Central memory CD4-positive, alpha-beta T cell (primary cell): ENCODE measurements at regions not wholly inside any gene's neighbourhood (a gene's known extent, or its start where the extent isn't known, plus 50 kb on each side); places are given as distances from the start of the nearest gene placed in this dataset.
"Not testable (repeated sequence)": the region's sequence is repeated elsewhere in the genome, so short reads cannot be mapped to it uniquely, and the experiment has no call there.

Experiments
- DNase-seq: peaks from one replicate; pipeline ENCODE4 v3.0.0; 2022

DNA sequence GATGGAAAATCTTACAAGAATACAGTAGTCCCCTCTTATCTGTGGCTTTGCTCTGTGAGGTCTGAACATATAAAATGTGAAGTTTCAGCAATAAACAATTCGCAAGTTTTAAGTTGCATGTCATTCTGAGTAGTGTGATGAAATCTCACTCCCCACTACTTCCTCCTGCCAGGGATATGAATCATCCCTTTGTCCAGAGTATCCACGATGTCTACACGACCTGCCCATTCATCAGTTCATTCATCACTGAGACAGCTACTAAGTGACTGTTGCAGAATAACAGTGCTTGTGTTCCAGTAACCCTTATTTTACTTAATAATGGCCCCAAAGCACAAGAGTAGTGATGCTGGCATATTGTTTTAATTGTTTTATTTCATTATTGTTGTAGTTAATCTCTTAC lies 489.2 kb upstream of the UBE2E2 start:
- DNase-seq = no peak

DNA sequence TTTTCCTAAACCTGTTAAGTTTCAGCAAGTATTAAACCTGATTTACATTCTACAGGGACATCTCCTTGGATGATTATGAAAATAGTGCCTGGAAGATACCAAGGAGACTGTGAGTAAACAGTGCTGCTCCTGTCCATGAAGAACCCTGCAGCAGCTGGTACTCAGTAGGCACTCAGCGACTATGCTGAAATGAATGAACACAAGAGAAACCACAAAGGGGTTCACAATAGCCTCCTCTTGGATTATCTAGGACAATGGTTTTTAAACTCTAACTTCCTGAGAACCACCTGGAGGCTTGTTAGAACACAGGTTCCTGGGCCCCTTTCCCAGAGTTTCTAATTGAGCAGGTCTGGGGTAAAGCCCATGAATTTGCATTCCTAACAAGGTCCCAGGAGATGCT lies 488.4 kb upstream of the UBE2E2 start:
- DNase-seq = no peak

DNA sequence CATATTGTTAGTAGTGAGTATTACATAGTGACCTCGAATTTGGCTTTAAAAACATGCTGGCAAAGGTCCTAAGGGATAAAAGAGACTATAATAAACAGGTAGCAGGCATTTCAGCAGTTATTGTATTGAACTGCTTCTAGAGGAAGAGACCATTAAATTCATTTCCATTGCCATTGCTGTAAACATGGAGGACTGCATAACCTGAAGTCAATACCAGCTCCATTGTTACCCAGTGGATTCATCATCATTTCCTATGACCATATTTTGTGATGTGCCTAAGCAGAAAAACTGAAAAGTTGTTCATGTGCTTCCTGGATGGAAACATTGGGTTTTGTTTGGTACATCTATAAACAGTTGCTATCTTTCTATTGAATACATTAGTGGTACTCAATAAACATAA lies 482.5 kb upstream of the UBE2E2 start:
- DNase-seq = no peak

DNA sequence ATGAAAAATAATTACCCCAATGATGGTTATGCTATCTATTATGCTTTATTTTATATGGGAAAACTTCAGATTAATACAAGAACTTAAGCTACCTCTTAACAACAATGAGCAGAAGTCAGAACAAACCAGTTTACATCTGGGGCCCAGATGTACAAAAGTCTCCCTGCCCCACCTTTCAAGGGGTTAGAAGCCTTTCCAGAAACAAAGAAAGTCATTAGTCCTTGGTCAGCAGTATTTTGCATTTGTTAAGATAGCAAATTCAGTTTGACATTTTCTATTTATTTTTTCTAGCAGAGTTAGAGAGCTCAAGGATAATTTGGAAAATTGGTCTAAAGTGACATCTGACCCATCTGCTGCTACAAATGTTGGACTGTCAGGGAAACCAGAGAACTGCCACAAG lies 478.7 kb upstream of the UBE2E2 start:
- no peak for DNase-seq

DNA sequence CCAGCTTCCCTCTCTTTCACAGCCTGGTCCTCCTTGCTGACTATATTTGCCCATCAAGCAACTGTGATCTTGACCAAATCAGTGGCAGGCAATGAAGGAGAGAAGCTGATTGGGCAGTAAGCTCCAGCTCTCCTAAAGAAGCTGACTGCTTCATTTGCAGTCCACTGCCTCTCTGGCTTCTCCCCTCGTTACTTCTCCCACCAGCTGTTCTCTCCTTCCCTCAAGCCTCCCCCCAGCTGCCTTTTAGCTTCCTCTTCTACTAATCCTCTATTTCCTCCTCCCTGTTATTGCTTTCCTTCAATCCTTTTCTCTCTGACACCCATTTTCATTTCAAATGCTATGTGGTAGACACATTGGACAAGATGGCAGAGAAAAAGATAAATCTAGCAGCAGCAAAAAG lies 474.7 kb upstream of the UBE2E2 start:
- DNase-seq = no peak

DNA sequence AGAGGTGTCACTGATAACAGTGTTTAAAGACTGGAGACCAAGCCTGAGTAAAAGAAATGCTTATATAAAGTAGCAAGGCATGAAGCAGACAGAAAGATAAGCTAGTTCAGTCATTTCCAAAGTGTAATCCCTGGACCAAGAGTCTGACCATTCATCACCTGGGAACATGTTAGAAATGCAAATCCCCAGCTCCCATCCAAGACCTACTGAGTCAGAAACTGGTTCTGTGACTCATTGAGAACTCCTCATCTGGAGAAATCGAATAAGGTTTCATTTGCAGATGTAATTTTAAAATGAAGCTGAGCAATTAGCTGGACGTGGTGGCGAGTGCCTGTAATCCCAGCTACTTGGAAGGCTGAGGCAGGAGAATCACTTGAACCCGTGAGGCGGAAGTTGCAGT lies 473.9 kb upstream of the UBE2E2 start:
- no peak for DNase-seq

DNA sequence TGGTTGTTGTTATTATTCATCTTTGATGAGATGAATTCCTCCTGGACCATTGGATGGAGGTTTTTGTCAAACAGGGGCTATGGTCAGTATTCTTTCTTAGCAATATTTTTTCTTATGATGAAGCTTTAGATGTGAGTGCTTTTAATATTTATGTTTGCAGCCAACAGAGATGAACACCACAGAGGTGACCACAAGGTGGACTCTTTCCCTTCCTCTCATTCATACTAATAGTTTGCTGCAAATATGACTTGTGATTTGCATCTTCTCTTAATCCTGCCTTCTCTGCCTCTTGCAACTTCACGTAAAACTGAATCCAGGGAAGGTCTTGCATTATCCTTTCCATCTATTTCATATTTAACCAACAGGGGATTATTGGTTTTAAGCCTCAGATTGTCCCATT lies 473.1 kb upstream of the UBE2E2 start:
- DNase-seq = no peak

DNA sequence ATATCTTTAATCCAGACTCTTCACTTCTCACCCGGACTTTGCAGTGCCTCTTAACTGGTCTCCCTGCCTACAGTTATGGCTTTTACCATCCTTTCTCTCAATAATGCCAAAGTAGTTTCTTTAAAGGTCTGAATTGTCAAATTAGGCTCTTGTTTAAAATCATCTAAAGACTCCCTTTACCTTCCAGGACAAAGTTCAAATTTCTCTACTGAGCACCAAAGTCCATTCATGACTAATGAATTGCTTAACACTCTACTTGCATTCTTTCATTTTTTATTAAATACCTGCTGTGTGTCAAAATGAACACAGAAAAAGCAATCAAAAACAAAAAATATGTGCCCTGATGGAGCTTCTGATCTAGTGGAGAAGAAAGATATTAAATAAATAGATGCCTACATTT lies 472.4 kb upstream of the UBE2E2 start:
- no peak for DNase-seq

DNA sequence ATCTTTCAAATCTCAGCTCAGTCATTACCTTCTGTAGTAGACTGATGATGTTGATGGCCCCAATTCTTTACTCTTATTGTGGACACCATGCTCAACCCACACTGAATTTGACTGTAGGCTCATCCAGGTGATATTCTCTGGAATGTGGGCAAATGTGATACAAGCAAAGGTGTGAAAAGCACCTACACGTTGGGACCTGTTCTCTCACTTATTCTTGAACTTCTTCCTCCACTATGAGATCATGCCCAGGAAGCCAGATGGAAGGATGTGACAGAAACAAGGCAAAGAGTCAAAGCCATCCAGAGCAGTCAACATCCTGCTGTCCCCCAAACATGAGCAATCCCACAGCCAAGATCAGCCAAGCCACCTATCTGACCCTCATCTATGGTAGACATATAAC lies 471.2 kb upstream of the UBE2E2 start:
- DNase-seq = no peak

DNA sequence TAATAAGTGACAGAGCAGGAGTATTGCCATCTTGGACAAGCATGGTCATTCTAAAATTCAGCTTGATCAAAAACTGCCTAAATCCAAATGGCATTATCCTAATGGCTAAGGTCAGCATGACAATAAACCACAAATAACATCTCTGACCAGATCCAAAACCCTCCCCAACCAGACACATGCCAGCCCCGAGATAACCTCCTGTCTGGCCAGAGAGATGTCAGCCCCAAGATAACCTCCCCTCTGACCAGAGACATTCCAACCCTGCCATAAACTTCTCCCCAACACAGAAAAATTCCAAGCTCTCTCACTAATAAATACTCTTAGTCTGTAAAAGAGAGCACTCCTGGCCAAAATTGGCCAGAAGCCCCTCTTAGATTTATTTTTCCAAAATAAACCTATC lies 470.5 kb upstream of the UBE2E2 start:
- no peak for DNase-seq

DNA sequence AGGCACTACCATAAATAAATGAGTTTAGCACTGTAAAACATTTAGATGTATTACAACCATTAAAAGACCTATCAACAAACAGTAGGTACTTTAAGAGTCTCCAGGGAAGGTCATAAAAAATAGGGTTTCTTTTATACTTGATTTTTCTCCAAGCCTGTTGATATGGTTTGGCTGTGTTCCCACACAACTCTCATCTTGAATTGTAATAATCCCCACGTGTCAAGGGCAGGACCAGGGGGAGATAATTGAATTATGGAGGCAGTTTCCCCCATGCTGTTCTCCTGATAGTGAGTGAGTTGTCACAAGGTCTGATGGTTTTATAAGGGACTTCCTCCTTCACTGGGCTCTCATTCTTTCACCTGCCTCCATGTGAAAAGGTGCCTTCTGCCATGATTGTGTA lies 468.9 kb upstream of the UBE2E2 start:
- DNase-seq = no peak

DNA sequence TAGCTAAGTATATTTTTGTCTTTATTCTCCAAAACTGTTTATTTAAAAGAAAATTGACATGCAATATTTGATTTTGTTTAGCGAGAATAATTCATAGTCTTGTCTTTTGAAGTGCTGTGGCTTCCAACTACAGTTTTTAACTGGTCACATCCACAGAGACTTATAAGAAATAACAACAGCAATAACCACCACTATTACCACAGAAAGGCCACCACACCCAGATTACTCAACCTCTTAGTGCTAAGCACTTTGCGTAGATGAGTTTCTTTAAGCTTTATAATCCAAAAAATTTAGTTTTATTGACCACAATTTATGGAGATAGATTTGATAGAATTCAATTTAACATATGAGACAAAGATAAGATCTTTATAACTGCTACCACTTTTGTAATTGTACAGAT lies 468.4 kb upstream of the UBE2E2 start:
- DNase-seq = no peak

DNA sequence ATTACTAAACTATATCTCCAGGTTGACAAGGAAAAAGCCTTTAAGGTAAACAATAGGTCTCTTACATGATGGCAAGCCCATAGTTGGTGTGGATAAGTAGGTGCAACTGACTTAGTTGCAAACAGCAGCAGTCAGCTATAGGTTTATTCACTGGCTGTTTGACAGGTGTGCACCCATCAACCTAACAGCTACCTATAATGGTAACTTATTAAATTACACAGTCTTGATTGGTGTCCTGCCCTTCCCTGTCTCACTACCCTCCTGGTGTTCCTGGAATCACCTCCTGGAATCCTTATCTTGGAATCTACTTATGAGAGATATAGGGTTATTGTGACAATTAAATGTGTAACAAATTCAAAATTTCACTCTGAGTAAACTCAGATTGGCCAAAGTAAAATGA lies 467.8 kb upstream of the UBE2E2 start:
- DNase-seq = no peak

DNA sequence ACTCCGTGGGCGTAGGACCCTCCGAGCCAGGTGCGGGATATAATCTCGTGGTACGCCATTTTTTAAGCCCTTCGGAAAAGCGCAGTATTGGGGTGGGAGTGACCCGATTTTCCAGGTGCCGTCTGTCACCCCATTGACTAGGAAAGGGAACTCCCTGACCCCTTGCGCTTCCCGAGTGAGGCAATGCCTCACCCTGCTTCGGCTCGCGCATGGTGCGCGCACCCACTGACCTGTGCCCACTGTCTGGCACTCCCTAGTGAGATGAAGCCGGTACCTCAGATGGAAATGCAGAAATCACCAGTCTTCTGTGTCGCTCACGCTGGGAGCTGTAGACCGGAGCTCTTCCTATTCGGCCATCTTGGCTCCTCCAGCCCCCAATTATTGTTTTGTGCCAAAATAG lies 459.7 kb upstream of the UBE2E2 start:
- not testable (repeated sequence) for DNase-seq

DNA sequence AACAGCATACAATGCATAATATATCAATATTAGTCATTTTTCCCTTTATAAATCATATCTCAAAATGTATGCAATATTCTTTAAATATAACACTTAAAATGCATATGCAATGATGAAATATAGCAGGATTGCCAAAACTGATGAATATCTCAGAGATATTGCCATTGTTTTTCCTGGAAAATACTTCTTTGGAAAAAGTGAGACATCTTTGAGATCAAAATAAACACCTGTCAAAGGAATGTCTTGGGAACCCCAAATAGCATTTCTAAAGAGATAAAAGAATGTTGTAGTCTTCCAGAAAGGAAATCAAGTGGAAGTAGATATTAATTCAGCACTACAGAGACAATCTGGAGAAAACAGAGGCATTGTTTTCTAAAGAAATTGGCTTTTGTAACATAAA lies 457.8 kb upstream of the UBE2E2 start:
- no peak for DNase-seq

DNA sequence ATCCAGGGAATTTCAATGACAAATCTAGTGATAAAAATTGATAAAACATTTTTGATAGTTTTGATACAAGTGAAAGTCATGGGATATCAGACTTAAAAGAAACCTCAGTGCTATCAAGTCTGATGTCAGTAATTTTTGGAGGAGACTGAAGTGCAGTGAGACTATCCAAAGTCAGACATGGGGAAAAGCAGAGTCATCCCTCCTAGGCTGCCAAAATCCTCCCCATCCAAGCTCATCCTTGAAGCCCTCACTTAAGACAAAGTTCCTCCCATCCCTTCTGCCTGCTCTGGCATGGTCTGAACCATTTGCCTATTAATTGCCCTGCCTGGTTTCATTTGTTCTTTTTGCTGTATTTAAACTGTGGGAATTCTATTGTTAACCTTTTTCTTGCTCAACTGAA lies 456.9 kb upstream of the UBE2E2 start:
- DNase-seq = no peak

DNA sequence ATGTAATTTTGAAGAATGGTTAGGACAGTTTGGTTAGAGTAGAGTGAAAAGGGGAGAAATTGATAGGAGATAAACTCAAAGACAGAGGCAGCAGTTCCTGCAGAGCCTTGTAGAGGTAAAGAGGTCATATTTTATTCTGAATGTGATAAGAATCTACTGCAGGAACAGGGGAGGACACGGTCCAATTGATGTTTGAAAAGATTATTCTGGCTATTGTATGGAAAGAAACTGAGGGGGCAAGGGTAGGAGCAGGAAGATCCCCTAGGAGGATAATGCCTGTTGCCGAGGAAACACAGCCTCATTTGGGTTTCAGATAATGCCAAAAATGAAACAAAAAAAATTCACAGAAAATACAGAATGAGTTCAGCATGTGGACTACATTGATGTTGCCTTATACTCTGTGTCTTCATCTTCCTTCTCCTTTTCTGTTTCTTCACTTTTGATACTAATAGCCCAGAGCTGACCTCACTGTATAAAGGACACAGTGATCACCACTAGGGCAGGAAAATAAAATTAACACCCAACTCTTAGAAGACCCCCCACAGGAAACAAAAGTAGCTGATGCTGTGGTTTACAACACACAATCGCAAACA lies 454.6 kb upstream of the UBE2E2 start:
- DNase-seq = no peak

DNA sequence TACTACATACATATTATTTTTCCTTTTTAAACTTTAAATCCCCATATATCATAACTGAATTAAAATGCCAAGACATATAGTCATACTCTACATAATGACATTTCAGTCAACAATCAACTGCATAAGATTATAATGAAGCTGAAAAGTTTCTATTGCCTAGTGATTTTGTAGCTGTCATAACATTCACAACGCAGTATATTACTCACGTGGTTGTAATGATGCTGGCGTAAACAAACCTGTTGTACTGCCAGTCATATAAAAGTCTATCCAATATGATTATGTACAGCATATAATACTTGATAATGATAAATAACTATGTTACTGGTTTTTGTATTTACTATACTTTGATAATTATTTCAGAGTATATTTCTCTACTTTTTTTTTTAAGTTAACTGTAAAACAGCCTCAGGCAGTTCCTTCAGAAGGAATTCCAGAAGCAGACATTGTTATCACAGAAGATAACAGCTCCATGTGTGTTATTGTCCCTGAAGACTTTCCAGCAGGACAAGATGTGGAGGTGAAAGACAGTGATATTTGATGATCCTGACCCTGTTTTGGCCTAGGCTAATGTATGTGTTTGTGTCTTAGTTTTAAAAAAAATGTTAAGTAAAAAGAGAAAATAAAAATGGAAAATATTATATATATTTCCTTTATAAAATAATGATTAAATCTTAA lies 443.4 kb upstream of the UBE2E2 start:
- no peak for DNase-seq

DNA sequence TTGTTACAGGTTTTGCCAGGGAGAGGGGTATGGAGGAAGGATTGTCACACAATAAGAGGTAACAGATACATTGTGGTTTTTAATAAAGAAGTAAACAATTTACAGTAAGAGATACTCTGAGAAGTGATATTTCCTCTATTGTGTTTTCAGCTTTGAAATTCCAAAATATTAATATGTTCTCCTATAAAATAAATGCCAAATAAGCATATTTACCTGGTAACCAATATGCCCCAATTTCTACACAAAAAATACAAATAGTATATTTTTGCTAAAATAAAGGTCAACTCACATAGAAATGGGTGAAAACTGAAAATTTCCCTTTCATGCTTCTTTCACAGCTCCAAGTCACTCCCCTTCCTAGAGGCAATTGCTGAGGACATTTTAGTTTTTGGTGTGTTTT lies 437.4 kb upstream of the UBE2E2 start:
- DNase-seq = no peak

DNA sequence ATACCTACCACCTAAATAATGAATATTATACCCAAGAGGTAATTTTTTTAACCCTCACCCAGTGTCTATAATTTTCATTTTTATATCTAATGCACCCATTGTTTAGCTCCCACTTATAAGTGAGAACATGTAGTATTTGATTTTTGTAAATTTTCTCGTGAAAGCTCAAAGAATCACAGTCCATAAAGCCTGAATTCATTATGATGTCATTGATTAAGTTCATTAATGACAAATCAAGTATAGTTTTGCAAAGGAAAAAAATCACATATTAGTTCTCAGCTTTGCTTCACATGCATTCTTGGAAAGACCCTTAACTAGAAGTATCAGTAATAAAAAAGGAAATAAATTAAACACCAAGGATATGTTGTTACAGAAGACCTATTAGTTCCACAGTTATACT lies 425.3 kb upstream of the UBE2E2 start:
- no peak for DNase-seq

DNA sequence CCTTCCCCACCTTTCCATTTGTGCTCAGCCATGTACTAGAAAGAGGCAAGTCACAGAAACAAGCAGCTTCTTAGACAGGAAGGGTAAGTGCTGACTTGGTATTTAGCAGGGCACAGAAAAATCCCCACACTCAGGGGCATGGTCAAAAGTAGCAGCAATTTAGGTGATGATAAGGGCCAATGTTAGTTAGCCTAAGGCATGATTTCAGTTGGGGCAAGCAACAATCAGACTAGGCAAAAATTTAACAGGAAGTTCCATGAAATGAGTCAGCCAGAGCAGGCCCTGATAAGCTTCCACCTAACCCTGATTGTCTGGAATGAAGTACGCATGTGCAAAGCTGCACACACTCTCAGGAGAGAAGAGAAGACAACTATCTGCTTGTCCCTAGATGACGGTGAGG lies 423.4 kb upstream of the UBE2E2 start:
- no peak for DNase-seq

DNA sequence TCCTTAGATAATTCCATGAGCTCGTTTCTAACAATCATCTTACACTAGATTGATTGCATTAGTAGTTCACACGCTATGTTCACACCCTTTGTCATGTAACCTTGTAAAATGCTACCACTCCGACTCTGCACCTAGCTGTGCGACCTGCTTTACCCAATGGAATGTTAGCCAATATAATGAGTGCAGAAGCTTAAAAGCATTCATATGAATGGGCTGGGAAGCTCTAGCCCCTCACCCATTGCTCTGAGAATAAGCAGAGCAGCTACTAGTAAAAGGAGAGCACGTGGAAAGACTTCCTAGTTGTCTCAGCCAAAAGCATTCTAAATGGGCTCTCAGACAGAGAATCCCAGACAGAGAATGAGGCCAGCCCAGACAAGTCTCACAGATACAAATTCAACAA lies 410.6 kb upstream of the UBE2E2 start:
- DNase-seq = no peak

DNA sequence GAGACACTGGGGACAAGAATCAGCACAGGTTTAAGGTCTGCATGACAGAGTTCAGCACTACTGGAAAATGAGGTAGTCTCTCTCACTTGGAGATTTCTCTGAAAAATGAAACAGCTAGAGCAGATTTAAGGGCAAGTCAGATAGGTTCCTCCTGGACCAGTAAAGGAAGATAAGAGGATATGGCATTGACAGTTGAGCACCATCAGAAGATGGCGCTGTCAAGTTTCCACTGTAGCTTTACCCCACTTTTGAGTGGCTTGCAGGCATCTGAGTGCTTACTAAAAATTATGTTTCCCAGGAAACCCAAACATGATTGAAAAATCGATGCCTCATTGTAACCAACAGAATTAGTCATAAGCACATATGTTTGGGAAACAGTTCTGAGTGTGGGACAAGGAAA lies 407.2 kb upstream of the UBE2E2 start:
- no peak for DNase-seq

DNA sequence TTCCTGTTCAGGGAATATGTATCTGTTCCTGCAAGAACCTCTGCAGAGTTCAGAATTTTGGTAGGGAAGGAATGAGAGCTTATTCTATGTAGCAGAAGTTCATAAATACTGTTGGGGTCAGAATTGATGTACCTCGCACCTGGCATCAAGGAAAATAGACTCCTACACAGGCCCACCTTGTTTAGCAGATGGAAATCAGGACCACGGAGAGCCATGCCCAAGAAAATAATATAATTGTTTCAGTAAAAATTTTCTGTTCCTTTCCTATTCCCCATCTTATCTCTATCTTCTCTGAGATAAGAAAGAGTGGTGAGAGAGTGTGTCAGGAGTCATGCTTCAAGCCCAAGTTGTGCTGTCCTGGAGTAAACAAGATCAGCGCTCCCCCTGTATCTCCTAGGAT lies 404.7 kb upstream of the UBE2E2 start:
- no peak for DNase-seq

DNA sequence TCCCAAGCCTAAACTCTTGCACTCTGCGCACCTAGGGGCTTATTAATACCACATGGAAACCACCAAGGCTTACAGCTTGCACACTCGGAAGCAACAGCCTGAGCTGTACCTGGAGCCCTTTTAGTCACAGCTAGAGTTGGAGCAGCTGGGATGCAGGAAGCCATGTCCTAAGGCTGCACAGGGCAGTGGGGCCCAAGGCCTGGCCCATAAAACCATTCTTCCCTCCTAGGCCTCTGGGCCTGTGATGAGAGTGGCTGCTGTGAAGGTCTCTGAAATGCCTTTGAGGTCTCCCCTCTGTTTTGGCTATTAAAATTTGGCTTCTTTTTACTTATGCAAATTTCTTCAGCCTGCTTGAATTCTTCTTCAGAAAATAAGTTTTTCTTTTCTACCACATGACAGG lies 383.9 kb upstream of the UBE2E2 start:
- no peak for DNase-seq
